ENCODE measurements at regions not wholly inside any gene's neighbourhood (a gene's known extent, or its start where the extent isn't known, plus 50 kb on each side); places are given as distances from the start of the nearest gene placed in this dataset.

DNA sequence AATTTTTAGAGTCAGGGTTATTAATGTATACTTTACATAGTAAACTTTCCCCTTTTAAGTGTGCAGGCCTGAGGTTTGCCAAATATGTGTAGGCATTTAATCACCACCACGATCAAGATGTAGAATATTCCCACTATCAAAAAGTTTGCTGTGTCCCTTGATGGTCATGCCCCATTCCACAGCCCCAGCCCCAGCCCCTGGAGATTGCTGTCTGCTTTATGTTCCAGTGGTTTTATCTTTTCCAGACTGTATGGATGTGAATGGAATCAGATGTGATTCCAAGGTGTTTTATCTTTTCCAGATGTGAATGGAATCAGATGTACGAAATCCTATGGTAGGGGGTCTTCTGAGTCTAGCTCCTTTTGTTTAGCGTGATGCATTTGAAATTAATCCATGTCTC is 93.1 kb upstream of the B3GAT1 start (continued):
- TF ChIP-seq, protein P1, sequence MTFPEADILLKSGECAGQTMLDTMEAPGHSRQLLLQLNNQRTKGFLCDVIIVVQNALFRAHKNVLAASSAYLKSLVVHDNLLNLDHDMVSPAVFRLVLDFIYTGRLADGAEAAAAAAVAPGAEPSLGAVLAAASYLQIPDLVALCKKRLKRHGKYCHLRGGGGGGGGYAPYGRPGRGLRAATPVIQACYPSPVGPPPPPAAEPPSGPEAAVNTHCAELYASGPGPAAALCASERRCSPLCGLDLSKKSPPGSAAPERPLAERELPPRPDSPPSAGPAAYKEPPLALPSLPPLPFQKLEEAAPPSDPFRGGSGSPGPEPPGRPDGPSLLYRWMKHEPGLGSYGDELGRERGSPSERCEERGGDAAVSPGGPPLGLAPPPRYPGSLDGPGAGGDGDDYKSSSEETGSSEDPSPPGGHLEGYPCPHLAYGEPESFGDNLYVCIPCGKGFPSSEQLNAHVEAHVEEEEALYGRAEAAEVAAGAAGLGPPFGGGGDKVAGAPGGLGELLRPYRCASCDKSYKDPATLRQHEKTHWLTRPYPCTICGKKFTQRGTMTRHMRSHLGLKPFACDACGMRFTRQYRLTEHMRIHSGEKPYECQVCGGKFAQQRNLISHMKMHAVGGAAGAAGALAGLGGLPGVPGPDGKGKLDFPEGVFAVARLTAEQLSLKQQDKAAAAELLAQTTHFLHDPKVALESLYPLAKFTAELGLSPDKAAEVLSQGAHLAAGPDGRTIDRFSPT (tag by site-specific recombination; IDR thresholded peaks at IDR 0.05) = no peak
- no peak for TF ChIP-seq ZBTB20 (tag by site-specific recombination; IDR thresholded peaks at IDR 0.05)
- TF ChIP-seq EGR2 (tag by site-specific recombination; IDR thresholded peaks at IDR 0.05; ENCODE audit: low read depth) = no peak
- TF ChIP-seq MEIS1 (CRISPR knock-in tag; IDR thresholded peaks at IDR 0.05; ENCODE audit: borderline replicate concordance) = no peak
- TF ChIP-seq ZFP69B (tag by site-specific recombination; IDR thresholded peaks at IDR 0.05) = no peak
- TF ChIP-seq ZNF175 (tag by site-specific recombination; IDR thresholded peaks at IDR 0.05) = no peak
- no peak for TF ChIP-seq ZNF677 (tag by site-specific recombination; IDR thresholded peaks at IDR 0.05)
- TF ChIP-seq, protein P2, sequence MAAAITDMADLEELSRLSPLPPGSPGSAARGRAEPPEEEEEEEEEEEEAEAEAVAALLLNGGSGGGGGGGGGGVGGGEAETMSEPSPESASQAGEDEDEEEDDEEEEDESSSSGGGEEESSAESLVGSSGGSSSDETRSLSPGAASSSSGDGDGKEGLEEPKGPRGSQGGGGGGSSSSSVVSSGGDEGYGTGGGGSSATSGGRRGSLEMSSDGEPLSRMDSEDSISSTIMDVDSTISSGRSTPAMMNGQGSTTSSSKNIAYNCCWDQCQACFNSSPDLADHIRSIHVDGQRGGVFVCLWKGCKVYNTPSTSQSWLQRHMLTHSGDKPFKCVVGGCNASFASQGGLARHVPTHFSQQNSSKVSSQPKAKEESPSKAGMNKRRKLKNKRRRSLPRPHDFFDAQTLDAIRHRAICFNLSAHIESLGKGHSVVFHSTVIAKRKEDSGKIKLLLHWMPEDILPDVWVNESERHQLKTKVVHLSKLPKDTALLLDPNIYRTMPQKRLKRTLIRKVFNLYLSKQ (tag by site-specific recombination; IDR thresholded peaks at IDR 0.05; ENCODE audit: borderline replicate concordance) = no peak
- TF ChIP-seq SETDB1 (IDR thresholded peaks at IDR 0.05; ENCODE audit: insufficient read length, low read length) = no peak

DNA sequence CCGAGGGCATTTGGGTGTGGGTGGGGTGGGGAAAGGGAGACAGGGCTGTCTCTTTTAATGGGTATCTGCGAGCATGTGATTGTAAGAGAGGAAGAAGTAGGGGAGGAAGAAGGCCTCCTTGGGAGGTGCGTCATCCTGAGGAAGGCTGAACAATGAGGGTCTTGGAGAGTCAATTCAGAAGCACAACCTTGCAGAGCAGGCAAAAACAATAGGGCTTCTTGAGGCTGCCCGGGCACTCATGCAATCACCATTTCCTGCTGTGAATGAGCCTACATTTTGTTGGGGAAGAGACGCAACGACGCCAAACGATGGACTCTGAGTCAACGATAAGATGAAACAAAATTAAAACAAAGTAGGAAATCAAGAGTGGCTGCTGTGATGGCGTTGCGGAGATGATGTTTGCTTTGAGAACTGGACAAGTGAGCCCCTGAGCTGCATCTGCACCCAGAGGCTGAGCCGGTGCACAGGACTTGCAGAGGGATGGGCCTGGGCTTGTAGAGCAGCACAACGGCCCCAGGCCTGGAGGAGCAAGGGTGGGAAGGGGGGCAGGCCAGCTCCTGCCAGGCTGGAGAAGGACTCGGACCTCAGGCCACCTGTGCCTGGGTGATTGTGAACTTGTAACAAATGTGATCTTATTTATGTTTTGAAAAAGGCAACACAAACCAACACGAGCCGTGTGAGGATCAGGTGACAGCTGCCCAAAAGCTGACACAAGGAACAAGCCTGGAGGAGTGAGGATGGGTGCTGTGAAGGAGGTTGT is 92.3 kb upstream of the B3GAT1 start:
- TF ChIP-seq ZNF335 (tag by site-specific recombination; conservative IDR thresholded peaks at IDR 0.05) (no peak), ZNF621 (tag by site-specific recombination; IDR thresholded peaks at IDR 0.05) (no peak), ZBTB48 (tag by site-specific recombination; IDR thresholded peaks at IDR 0.05) (no peak), YY1 (tag by site-specific recombination; IDR thresholded peaks at IDR 0.05) (no peak), ZNF404 (tag by site-specific recombination; IDR thresholded peaks at IDR 0.05) (no peak), TCF7L2 (IDR thresholded peaks at IDR 0.05; ENCODE audit: borderline replicate concordance, low read depth, low read length) (no peak), ZNF473 (tag by site-specific recombination; IDR thresholded peaks at IDR 0.05) (no peak), ZFP37 (tag by site-specific recombination; IDR thresholded peaks at IDR 0.05) (no peak), KLF1 (tag by site-specific recombination; IDR thresholded peaks at IDR 0.05) (no peak), PRDM1 (tag by site-specific recombination; IDR thresholded peaks at IDR 0.05) (no peak), REPIN1 (tag by site-specific recombination; IDR thresholded peaks at IDR 0.05; ENCODE audit: low read depth) (no peak), ZFP41 (tag by site-specific recombination; IDR thresholded peaks at IDR 0.05; ENCODE audit: borderline replicate concordance) (no peak), ZNF214 (tag by site-specific recombination; IDR thresholded peaks at IDR 0.05; ENCODE audit: borderline replicate concordance) (no peak), SP7 (tag by site-specific recombination; IDR thresholded peaks at IDR 0.05) (no peak), ZNF830 (tag by site-specific recombination; IDR thresholded peaks at IDR 0.05; ENCODE audit: low read depth) (no peak), ZBTB20 (tag by site-specific recombination; IDR thresholded peaks at IDR 0.05) (no peak), GLI2 (tag by site-specific recombination; IDR thresholded peaks at IDR 0.05; ENCODE audit: borderline replicate concordance, low read depth) (no peak)
- TF ChIP-seq, protein P3, sequence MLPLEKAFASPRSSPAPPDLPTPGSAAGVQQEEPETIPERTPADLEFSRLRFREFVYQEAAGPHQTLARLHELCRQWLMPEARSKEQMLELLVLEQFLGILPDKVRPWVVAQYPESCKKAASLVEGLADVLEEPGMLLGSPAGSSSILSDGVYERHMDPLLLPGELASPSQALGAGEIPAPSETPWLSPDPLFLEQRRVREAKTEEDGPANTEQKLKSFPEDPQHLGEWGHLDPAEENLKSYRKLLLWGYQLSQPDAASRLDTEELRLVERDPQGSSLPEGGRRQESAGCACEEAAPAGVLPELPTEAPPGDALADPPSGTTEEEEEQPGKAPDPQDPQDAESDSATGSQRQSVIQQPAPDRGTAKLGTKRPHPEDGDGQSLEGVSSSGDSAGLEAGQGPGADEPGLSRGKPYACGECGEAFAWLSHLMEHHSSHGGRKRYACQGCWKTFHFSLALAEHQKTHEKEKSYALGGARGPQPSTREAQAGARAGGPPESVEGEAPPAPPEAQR (tag by site-specific recombination; IDR thresholded peaks at IDR 0.05) = no peak
- TF ChIP-seq, protein P4, sequence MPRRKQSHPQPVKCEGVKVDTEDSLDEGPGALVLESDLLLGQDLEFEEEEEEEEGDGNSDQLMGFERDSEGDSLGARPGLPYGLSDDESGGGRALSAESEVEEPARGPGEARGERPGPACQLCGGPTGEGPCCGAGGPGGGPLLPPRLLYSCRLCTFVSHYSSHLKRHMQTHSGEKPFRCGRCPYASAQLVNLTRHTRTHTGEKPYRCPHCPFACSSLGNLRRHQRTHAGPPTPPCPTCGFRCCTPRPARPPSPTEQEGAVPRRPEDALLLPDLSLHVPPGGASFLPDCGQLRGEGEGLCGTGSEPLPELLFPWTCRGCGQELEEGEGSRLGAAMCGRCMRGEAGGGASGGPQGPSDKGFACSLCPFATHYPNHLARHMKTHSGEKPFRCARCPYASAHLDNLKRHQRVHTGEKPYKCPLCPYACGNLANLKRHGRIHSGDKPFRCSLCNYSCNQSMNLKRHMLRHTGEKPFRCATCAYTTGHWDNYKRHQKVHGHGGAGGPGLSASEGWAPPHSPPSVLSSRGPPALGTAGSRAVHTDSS (tag by site-specific recombination; IDR thresholded peaks at IDR 0.05) = no peak
- TF ChIP-seq, protein P5, sequence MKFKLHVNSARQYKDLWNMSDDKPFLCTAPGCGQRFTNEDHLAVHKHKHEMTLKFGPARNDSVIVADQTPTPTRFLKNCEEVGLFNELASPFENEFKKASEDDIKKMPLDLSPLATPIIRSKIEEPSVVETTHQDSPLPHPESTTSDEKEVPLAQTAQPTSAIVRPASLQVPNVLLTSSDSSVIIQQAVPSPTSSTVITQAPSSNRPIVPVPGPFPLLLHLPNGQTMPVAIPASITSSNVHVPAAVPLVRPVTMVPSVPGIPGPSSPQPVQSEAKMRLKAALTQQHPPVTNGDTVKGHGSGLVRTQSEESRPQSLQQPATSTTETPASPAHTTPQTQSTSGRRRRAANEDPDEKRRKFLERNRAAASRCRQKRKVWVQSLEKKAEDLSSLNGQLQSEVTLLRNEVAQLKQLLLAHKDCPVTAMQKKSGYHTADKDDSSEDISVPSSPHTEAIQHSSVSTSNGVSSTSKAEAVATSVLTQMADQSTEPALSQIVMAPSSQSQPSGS (tag by site-specific recombination; IDR thresholded peaks at IDR 0.05; ENCODE audit: low read depth) = no peak
- no peak overlapping the region for H3K4me3 ChIP-seq (ENCODE audit: low read depth, low read length)
- no peak overlapping the region for H3K27ac ChIP-seq (ENCODE audit: extremely low read depth, low read depth, low read length)
- ChIA-PET CTCF (no interaction called here), POLR2A (interaction anchor here (0.7 kb wide), 1 partner anchor 37 kb away, joined by 3 read pairs; no protein-coding TSS in a partner anchor)
- H3K4me1 ChIP-seq (ENCODE audit: control insufficient read depth, insufficient read depth, low read length) = no peaks in the 10 kb centered on the region
- no peaks in the 10 kb centered on the region for H3K36me3 ChIP-seq (ENCODE audit: control insufficient read depth in 2 of 2, insufficient read depth in 1 of 2, low read length in 2 of 2)
- H3K9me3 ChIP-seq (ENCODE audit: control insufficient read depth, insufficient read depth, low read depth, low read length) = no peaks in the 10 kb centered on the region

Measured in HEK293 (cell line).